ENCODE measurements at regions not wholly inside any gene's neighbourhood (a gene's known extent, or its start where the extent isn't known, plus 50 kb on each side); places are given as distances from the start of the nearest gene placed in this dataset.

- no peak for TF ChIP-seq CTCF (conservative IDR thresholded peaks at IDR 0.05; ENCODE audit: low read depth, low read length)
- no peak for TF ChIP-seq EZH2 (IDR thresholded peaks at IDR 0.05; ENCODE audit: borderline replicate concordance, low read depth, low read length, poor library complexity, severe bottlenecking)
Observed at GRCh38 chr1:83734420-83734819, 264.5 kb downstream of the TTLL7 start.

Measured in A673 (cell line).